IPS-18a (cell line): ENCODE measurements at regions not wholly inside any gene's neighbourhood (a gene's known extent, or its start where the extent isn't known, plus 50 kb on each side); places are given as distances from the start of the nearest gene placed in this dataset.
"Not testable (repeated sequence)": the region's sequence is repeated elsewhere in the genome, so short reads cannot be mapped to it uniquely, and the experiment has no call there.

Source experiments
- H3K27ac ChIP-seq: one replicate; pipeline ENCODE4 v1.5.1; 2013; ENCODE audit warnings: low read length
- H3K27me3 ChIP-seq: one replicate; pipeline ENCODE4 v1.6.1; 2013; ENCODE audit warnings: mild to moderate bottlenecking, low read length; ENCODE audit not compliant: control insufficient read depth, insufficient read depth
- H3K36me3 ChIP-seq: one replicate; pipeline ENCODE4 v1.6.1; 2013; ENCODE audit warnings: low read depth, low read length; ENCODE audit not compliant: control insufficient read depth
- H3K4me1 ChIP-seq: one replicate; pipeline ENCODE4 v1.6.1; 2013; ENCODE audit warnings: low read depth, low read length; ENCODE audit not compliant: control insufficient read depth
- H3K4me3 ChIP-seq: one replicate; pipeline ENCODE4 v1.5.1; 2013; ENCODE audit warnings: low read length
- H3K9ac ChIP-seq: one replicate; pipeline ENCODE4 v1.6.1; 2013; ENCODE audit warnings: mild to moderate bottlenecking, low read length, moderate library complexity
- H3K9me3 ChIP-seq: one replicate; pipeline ENCODE4 v1.6.1; 2013; ENCODE audit warnings: low read depth, low read length; ENCODE audit not compliant: control insufficient read depth

- Histone ChIP-seq H3K4me3 (no peak overlapping the region), H3K4me1 (no peaks in the 10 kb centered on the region), H3K27me3 (no peaks in the 10 kb centered on the region), H3K9ac (no peak overlapping the region), H3K36me3 (no peaks in the 10 kb centered on the region), H3K9me3 (peaks cover 76% of the 10 kb centered on the region), H3K27ac (no peak overlapping the region)
These were observed 203.2 kb downstream of the TUBA3C start for GRCh38 chr13:18978447-18978846.

GRCh38 chr13:18977857-18978256 is 203.8 kb downstream of the TUBA3C start:
- H3K27ac ChIP-seq: no peak overlapping the region
- H3K4me3 ChIP-seq: no peak overlapping the region
- H3K9ac ChIP-seq: no peak overlapping the region
- peaks cover 76% of the 10 kb centered on the region for H3K9me3 ChIP-seq
- no peaks in the 10 kb centered on the region for H3K27me3 ChIP-seq
- H3K36me3 ChIP-seq: no peaks in the 10 kb centered on the region
- H3K4me1 ChIP-seq: no peaks in the 10 kb centered on the region

GRCh38 chr13:18971576-18972219 is 209.9 kb downstream of the TUBA3C start:
- Histone ChIP-seq H3K4me3 (no peak overlapping the region), H3K9me3 (peaks cover 81% of the 10 kb centered on the region), H3K9ac (no peak overlapping the region), H3K27me3 (no peaks in the 10 kb centered on the region), H3K4me1 (no peaks in the 10 kb centered on the region), H3K36me3 (no peaks in the 10 kb centered on the region), H3K27ac (no peak overlapping the region)

GRCh38 chr13:18965347-18965855 is 216.2 kb downstream of the TUBA3C start:
- Histone ChIP-seq H3K9ac (no peak overlapping the region), H3K4me1 (no peaks in the 10 kb centered on the region), H3K36me3 (no peaks in the 10 kb centered on the region), H3K9me3 (peaks cover 71% of the 10 kb centered on the region), H3K27ac (no peak overlapping the region), H3K27me3 (no peaks in the 10 kb centered on the region), H3K4me3 (no peak overlapping the region)

GRCh38 chr13:18964942-18965341 is 216.7 kb downstream of the TUBA3C start:
- H3K36me3 ChIP-seq: no peaks in the 10 kb centered on the region

GRCh38 chr13:18963684-18964083 is 217.9 kb downstream of the TUBA3C start:
- H3K4me3 ChIP-seq, H3K27me3 ChIP-seq: not testable (repeated sequence)
- peaks cover 68% of the 10 kb centered on the region for H3K9me3 ChIP-seq

More at GRCh38 chr13:18964942-18965341, 216.7 kb downstream of the TUBA3C start:
- H3K9ac ChIP-seq: no peak overlapping the region
- H3K4me3 ChIP-seq: no peak overlapping the region
- H3K27ac ChIP-seq: no peak overlapping the region
- H3K9me3 ChIP-seq: peaks cover 73% of the 10 kb centered on the region
- no peaks in the 10 kb centered on the region for H3K4me1 ChIP-seq
- H3K27me3 ChIP-seq: no peaks in the 10 kb centered on the region

GRCh38 chr13:18962168-18962734 is 219.4 kb downstream of the TUBA3C start:
- Histone ChIP-seq H3K27ac (no peak overlapping the region), H3K9ac (no peak overlapping the region), H3K4me3 (no peak overlapping the region), H3K9me3 (peaks cover 66% of the 10 kb centered on the region), H3K27me3 (no peaks in the 10 kb centered on the region), H3K36me3 (no peaks in the 10 kb centered on the region), H3K4me1 (no peaks in the 10 kb centered on the region)

More at GRCh38 chr13:18963684-18964083, 217.9 kb downstream of the TUBA3C start:
- not testable (repeated sequence) for H3K27ac ChIP-seq, H3K9ac ChIP-seq, H3K4me1 ChIP-seq, H3K36me3 ChIP-seq

GRCh38 chr13:18961383-18962117 is 220.1 kb downstream of the TUBA3C start:
- H3K27me3 ChIP-seq: no peaks in the 10 kb centered on the region
- H3K4me3 ChIP-seq: no peak overlapping the region
- H3K9ac ChIP-seq: no peak overlapping the region
- H3K9me3 ChIP-seq: peaks cover 66% of the 10 kb centered on the region
- no peaks in the 10 kb centered on the region for H3K4me1 ChIP-seq
- no peaks in the 10 kb centered on the region for H3K36me3 ChIP-seq
- no peak overlapping the region for H3K27ac ChIP-seq

GRCh38 chr13:18960637-18961227 is 220.9 kb downstream of the TUBA3C start:
- no peaks in the 10 kb centered on the region for H3K27me3 ChIP-seq
- H3K9me3 ChIP-seq: peaks cover 64% of the 10 kb centered on the region
- H3K36me3 ChIP-seq: no peaks in the 10 kb centered on the region

GRCh38 chr13:18959996-18960395 is 221.6 kb downstream of the TUBA3C start:
- Histone ChIP-seq H3K9ac (no peak overlapping the region), H3K4me3 (no peak overlapping the region), H3K4me1 (no peaks in the 10 kb centered on the region), H3K27ac (no peak overlapping the region), H3K27me3 (no peaks in the 10 kb centered on the region), H3K9me3 (peaks cover 62% of the 10 kb centered on the region), H3K36me3 (no peaks in the 10 kb centered on the region)

More at GRCh38 chr13:18960637-18961227, 220.9 kb downstream of the TUBA3C start:
- Histone ChIP-seq H3K27ac (no peak overlapping the region), H3K9ac (no peak overlapping the region), H3K4me1 (no peaks in the 10 kb centered on the region), H3K4me3 (no peak overlapping the region)

GRCh38 chr13:18959229-18959628 is 222.4 kb downstream of the TUBA3C start:
- Histone ChIP-seq H3K4me3 (no peak overlapping the region), H3K36me3 (no peaks in the 10 kb centered on the region), H3K4me1 (no peaks in the 10 kb centered on the region), H3K9me3 (peaks cover 61% of the 10 kb centered on the region), H3K27me3 (no peaks in the 10 kb centered on the region), H3K9ac (no peak overlapping the region), H3K27ac (no peak overlapping the region)
